Stimulated activated CD8-positive, alpha-beta memory T cell treated with anti-CD3 and anti-CD28 coated beads, Interleukin-7, amount 100 ng/mL, for 4 hours (primary cell): ENCODE measurements at regions not wholly inside any gene's neighbourhood (a gene's known extent, or its start where the extent isn't known, plus 50 kb on each side); places are given as distances from the start of the nearest gene placed in this dataset.
"Not testable (repeated sequence)": the region's sequence is repeated elsewhere in the genome, so short reads cannot be mapped to it uniquely, and the experiment has no call there.

Source experiments
- DNase-seq, 2 donors: peaks; one replicate each; pipeline ENCODE4 v3.0.0-alpha.2; 2020; ENCODE audit warnings: low read depth in 2 of 2

DNA sequence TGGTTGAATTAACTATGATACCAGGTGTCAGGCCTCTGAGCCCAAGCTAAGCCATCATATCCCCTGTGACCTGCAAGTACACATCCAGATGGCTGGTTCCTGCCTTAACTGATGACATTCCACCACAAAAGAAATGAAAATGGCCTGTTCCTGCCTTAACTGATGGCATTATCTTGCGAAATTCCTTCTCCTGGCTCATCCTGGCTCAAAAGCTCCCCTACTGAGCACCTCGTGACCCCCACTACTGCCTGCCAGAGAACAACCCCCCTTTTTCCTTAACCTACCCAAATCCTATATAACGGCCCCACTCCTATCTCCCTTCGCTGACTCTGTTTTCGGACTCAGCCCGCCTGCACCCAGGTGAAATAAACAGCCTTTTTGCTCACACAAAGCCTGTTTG lies 1671.4 kb downstream of the C4orf33 start:
- DNase-seq: not testable (repeated sequence)

DNA sequence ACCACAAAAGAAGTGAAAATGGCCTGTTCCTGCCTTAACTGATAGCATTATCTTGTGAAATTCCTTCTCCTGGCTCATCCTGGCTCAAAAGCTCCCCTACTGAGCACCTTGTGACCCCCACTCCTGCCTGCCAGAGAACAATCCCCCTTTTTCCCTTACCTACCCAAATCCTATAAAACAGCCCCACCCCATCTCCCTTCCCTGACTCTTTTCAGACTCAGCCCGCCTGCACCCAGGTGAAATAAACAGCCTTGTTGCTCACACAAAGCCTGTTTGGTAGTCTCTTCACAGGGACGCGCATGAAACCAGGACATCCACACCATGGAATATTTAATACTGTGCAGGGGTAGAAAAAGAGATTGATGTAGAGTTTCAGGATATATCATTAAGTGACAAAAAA lies 1677.0 kb downstream of the C4orf33 start:
- not testable (repeated sequence) for DNase-seq

DNA sequence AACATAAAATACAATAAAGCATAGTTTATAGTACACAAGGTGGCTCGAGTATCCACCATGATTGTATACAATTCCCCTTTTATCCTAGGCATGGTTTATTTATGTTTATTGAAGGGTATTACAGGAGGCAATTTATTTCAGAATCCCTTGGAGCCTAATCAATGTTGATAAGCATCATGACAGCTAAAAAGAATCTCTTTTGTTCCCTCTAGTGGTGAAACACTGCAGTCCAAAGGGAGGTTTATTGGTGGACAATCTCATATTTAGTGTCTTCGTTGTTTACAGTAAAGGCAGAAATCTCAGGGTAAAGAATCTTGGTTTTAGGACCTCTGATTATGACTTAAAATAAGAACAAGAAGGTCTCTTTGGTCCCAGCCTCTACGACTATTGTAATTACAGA lies 1712.5 kb downstream of the C4orf33 start:
- DNase-seq: no peak

DNA sequence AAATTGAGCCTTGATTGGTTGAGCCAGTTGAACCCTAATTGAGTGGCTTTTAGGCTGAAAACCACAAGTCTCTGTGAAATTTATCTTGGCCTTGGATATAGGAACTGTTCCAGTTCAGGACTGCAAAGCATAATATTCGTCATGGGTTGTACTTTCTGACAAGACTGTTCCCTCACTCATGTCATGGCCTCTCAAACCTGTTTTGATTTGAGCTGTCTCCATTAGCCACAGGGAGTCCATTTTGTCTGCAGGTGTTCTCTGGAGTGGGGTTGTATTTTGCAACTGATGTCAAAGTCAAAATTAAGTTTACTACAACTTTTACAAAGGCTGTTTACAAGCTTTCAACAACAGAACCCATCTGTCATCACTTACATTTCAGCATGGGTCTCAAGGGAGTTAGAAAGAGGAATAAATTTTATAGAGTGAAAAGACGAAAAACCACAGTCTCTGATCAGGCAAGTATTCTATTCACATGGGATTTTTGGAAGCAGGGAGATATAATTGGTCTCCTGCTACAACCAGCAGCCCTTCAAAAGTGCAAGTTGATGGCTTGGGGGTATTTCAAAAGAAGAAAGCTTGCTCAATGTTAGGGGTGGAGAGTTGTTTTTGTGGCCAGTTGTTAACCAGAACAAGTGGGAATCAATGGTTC lies 1716.3 kb downstream of the C4orf33 start:
- no peak for DNase-seq

DNA sequence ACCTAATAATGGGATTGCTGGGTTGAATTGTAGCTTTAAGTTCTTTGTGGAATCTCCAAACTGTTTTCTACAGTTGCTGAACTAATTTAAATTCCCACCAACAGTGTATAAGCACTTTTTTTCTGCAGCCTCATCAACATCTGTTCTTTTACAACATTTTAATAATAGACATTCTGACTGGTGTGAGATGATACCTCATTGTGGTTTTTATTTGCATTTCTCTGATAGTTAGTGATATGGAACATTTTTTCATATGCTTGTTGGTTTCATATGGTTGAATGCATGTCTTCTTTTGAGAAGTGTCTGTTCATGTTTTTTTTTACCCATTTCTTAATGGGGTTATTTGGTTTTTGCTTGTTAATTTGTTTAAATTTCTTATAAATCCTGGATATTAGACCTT lies 1718.9 kb downstream of the C4orf33 start:
- DNase-seq: no peak

DNA sequence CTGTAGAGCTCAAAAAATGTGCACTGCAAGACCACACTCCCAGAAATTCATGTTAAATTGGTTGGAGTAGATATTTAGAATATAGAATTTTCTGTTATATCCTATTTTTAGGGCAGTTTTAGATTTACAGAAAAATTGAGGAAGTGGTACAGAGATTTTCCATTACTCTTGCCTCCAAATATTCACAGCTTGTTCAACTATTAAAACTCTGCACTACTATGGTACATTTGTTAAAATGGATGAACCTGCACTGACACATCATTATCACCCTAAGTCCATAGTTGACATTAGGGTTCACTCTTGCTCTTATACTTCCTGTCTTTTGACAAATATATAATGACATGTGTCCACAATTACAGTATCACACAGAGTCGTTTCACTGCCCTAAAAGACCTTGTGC lies 1724.5 kb downstream of the C4orf33 start:
- no peak for DNase-seq

DNA sequence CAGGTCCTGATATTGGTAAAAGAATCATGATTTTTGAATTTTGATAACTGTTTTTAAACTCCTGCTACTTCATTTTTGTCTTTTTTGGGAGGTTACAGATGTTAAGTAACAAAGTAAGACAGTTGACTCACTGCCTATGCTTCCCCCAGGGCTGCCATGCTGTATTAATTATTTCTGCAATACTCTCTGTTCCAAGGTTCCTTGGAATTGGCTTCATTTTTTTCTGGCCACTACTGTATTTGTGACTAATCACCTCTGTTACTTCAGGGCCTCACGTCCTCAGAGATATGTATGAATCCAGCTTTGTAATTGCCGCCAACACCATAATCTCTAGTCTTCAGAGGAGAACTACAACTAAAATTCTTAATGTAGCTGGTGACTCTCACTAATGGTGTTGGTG lies 1729.3 kb downstream of the C4orf33 start:
- DNase-seq: no peak

DNA sequence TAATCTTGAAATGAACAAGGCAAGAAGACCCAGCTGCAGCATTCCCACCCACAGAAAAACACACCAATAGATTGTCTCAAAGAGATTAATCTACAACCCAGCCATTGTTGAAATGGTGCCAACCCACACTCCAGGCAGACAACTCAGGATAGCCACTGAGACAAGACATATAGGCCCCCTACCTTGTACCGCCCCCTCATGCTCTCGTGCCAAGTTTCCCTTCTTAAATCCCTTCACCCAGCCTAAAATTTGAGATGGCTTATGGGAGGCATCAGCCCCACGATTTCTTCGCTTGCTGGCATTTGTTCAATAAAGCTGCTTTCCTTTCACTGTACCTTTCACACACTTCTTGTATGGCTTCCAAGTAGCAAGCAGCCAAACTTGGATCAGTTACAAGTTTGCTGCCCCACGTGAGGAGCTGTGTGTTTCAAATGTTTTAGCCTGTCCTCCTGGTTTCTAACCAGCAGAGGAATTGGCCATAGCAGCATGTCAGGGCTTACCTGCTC lies 1754.1 kb downstream of the C4orf33 start:
- DNase-seq: no peak

DNA sequence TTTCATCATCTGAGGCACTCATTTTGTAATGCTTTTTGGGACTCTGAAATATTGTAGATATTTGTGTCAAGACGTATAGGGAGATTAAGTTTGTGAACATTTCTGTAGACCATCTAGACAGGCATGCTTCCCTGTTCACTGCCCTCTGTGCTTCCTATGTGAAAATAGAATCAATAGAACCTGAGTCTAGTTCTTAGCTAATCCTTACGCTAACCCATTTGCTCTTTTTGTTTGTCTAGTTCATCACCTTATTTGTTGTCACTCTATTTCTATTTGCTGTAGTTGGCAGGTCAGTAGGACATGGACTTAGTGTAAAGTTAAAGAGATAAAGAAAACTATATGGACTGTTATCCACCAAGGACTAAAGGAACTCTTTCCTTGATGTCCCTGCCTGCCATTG lies 1755.2 kb downstream of the C4orf33 start:
- no peak for DNase-seq

DNA sequence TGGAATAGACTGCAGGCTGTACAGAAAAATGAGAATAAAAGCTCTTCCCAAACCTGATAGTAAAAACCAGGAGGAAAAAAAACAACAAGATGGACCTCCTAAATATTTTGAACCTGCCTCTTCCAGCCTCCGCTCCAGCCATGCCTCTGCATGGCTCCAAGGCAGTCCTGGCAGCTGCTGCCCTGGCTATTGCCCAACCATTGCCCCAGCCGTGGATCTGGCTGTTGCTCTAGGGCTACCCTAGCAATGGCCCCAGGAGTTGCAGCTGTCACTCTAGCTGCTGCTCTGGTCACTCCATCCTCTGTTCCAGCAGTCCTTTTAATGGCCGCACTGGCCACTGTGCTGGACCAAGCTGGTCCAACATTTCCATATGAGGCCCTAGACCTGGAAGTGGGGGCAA lies 1756.0 kb downstream of the C4orf33 start:
- no peak for DNase-seq

DNA sequence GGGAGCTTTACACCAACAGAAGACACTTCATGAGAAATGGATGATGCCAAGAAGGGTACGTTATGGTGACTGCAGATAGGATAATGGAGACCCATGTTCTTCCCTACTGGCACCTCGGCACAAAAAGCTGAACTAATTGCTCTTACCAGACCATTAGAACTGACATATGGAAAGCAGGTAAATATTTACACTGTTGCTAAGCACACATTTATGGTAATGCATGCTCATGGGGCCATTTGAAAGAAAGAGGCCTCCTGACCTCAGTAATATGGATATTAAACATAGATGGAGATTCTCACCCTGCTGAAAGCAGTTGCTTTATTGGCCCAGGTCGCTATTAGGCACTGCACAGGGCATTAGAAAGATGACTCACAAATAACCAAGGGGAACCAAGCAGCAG lies 1759.6 kb downstream of the C4orf33 start:
- DNase-seq: no peak

DNA sequence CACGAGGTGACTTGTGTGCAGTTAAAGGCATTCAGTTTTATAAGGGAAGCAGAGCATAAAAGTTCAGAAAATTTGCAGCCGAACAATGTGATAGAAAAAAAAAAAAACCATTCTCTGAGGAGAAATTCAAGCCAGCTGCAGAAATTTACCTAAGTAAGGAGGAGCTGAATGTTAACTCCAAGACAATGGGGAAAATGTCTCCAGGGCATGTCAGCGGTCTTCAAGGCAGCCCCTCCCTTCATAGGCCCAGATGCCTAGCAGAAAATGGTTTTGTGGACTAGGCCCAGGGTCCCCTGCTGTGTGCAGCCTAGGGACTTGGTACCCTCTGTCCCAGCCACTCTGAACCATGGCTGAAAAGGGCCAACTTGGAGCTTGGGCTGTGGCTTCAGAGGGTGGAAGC lies 1764.0 kb downstream of the C4orf33 start:
- no peak for DNase-seq

DNA sequence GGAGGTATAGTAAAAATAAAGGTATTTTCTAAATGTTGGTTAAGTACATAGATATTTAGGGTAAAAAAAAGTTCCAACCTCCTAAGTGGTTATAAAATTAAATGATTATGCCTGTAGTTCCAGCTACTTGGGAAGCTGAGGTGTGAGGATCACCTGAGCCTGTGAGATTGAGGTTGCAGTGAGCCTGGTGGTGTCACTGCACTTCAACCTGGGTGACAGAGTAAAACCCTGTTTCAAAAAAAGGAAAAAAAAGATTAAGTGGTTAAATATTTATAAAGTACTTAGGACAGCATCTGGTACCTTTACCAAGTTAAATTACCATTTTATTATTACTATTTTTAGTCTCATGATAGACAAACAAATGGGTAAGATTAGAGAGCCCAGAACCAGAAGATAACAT lies 1801.0 kb downstream of the C4orf33 start:
- no peak for DNase-seq

DNA sequence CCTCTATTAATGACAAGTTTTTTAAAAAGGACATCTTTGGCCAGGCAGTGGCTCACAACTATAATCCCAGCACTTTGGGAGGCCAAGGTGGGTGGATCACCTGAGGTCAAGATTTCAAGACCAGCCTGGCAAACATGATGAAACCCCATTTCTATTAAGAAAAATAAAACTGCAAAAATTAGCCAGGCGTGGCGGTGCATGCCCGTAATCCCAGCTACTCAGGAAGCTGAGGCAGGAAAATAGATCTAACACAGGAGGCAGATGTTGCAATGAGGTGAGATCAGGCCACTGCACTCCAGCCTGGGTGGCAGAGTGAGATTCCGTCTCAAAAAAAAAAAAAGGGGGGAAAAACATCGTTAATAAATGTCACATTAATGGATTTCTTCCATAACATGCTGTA lies 1805.4 kb downstream of the C4orf33 start:
- no peak for DNase-seq

DNA sequence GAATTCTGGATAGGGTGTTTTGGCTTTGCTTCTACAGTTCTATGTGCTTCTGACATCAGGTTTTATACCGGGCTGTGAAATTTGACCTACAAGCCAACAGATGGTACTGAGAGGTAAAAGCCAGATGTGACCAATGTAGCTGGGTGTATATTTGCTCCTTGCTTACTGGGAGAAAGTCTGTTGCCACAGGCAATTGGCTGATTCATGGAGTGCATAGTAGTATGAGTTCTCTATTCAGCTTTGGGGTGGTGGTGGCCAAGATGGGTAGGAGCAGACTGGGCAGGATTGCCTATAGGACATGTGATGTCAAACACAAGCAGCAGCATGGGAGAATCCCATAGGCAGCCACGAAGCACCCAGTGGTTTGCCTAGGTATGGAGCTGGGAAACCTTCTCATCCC lies 1827.0 kb downstream of the C4orf33 start:
- DNase-seq: no peak

DNA sequence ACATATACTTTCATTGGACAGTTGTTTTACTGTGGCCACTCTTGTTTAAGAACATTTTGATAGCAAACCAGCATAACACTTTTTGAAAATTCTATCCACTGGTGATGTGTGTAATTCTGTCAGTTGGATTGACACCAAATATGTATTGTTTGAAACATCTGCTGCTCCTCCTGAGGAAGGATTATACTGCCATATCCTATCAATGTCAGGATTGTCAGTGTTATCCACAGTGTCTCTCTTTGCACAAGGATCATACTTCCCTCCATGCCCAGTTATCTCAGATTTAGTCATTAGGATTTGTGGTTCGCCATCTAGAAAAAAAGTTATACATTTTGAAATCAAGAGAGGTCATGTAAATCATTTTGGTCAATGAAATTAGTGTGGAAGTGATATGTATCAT lies 1859.6 kb downstream of the C4orf33 start:
- no peak for DNase-seq

DNA sequence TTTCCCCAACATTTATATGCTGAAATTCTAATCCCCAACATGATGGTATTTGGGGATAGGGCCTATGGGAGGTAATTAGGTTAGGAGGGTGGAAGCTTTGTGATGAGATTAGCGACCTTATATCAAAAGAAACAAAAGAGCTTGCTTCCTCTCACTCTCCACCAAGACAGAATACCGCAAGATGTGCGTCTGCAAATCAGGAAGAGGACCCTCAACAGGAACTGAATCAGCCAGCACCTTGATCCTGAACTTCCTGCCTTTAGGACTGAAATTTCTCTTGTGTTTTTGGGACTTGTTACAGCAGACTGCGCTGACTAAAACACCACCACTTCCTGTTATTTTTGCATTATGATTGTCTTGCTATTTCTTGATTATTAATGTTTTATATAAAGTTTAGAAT lies 1889.4 kb downstream of the C4orf33 start:
- DNase-seq: no peak

DNA sequence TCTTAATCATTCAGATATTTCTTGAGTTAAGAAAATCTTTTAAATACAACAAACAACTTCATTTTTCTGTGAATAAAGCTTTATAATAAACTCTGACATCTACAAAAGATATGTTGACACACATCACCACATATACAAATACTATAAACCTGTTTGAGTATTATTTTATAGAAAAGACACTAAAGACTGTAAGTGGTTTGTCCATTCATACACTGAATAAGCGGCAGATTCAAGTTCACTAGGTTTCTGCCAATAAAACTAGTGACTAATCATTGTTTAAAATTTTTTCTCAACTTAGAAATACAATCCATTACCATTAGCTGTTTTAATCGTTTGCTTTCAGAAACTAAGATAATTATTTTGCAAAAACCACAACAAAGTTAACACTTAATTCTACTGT lies 1900.0 kb downstream of the C4orf33 start:
- no peak for DNase-seq

DNA sequence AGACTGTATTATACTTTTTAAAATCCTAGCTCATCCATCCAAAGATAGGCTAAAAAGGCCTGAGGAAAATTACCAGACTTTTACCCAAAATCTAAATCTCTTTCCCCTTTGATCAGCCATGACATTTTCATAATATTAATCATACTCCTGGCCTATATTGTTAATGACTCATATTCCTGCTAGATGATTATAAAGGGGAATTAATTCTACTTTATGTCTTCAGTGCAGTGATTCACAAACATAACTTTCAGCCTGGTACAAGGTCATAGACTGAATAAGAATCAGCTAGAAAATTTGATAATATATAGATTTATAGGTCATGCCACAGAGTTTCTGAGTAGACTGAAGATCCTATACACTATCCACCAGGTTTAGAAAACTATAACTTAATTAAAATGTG lies 1905.4 kb downstream of the C4orf33 start:
- DNase-seq: no peak

DNA sequence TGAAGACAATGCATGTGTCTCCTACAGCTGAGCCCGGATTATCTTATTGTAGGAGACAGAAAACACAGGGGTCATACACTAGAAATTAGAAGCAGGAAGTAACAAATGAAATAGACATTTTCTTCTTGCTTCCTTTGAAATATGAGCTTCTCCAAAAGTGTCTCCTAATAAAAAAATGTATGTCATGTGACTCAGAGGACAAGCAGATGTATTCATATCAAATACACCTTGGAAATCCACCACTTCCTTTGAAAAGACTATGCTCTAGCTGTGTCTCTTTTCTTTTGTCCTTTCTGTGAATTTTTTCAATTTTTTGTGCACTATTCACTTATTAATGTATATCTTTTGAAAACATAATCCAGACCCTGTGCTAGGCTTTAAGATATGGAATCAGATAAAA lies 1906.2 kb downstream of the C4orf33 start:
- DNase-seq: no peak

DNA sequence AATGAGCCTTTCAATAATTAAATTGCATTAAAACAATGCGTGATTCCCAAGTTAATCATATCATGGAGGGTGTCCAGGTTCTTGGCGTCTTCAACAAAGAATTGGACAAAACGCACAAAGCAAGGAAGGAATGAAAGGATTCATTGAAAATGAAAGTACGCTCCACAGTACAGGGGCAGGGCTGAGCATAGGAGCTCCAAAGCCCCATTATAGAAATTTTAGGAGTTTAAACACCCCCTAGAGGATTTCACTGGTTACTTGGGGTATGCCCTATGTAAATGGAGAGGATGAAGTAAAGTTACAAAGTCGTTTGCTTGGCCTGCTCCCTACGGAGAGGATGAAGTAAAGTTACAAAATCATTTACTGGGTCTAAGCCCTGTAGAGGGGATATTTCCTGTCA lies 1910.4 kb downstream of the C4orf33 start:
- no peak for DNase-seq

DNA sequence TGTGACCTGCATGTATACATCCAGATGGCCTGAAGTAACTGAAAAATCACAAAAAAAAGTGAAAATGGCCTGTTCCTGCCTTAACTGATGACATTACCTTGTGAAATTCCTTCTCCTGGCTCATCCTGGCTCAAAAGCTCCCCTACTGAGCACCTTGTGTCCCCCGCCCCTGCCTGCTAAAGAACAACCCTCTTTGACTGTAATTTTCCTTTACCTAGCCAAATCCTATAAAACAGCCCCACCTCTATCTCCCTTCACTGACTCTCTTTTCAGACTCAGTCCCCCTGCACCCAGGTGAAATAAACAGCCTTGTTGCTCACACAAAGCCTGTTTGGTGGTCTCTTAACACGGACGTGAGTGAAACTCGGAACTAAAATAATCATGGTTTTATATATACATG lies 1916.0 kb downstream of the C4orf33 start:
- not testable (repeated sequence) for DNase-seq

DNA sequence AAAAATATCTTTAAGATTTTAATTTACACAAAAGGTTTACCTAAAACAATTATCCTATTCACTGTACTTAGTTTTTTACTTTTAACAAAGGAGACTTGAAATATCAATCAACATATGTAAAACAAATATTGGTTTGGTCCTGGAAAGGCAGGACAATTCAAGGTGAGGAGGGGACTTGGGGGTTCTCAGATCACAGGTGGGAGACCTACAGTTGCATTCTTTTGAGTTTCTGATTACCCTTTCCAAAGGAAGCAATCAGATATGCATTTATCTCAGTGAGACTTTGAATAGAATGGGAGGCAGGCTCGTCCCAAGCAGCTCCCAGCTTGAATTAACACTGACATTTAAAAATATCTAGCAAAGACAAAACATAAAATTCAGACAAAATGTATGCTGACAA lies 1917.3 kb downstream of the C4orf33 start:
- no peak for DNase-seq

DNA sequence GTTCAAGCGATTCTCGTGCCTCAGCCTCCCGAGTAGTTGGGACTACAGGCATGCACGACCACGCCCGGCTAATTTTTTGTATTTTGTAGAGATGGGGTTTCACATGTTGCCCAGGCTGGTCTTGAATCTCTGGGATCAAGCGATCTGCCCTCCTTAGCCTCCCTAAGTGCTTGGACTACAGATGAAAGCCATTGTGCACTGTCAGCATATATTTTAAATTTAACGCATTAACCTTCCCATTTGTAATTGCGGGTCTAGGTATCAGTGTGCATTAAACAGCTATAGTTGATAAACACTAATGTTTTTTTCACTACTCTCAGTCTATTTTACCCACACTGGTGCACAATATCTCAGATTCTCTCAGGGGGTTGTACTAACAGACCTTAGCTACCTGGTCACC lies 1930.8 kb downstream of the C4orf33 start:
- DNase-seq: no peak
